HEK293 (cell line): ENCODE measurements at regions not wholly inside any gene's neighbourhood (a gene's known extent, or its start where the extent isn't known, plus 50 kb on each side); places are given as distances from the start of the nearest gene placed in this dataset.
A peak's percentile ranks its signal among the peaks of the same experiment; 100 is the strongest.

Experiments
- CTCF ChIA-PET: fragments of 350-600 bp; formaldehyde crosslinking; extraction: SDS; loops from one replicate; lab custom pipeline; 2021; ENCODE audit warnings: antibody characterized with exemption; lab: Yijun Ruan, JAX
- POLR2A ChIA-PET: fragments of 300-600 bp; formaldehyde crosslinking; extraction: SDS; loops from one replicate; lab custom pipeline; 2020; ENCODE audit warnings: antibody characterized with exemption, inconsistent platforms; lab: Yijun Ruan, JAX
- H3K27ac ChIP-seq: fragments of 200-500 bp; sonication (Bioruptor generic); 2 replicates; pipeline ENCODE4 v1.5.1; 2014; ENCODE audit warnings: low read depth, low read length, control low read depth, inconsistent platforms; ENCODE audit errors: extremely low read depth
- H3K36me3 ChIP-seq, 2 experiments: fragments of 200-500 bp in 1 of 2; sonication (Bioruptor generic) in 1 of 2; 1 replicate in 1 of 2; 2 replicates in 1 of 2; pipeline ENCODE4 v1.5.1; 2014 to 2017; ENCODE audit warnings: inconsistent platforms in 2 of 2, low read length in 2 of 2; ENCODE audit not compliant: control insufficient read depth in 2 of 2, insufficient read depth in 1 of 2
- H3K4me1 ChIP-seq: fragments of 200-500 bp; sonication (Bioruptor generic); 2 replicates; pipeline ENCODE4 v1.5.1; 2014; ENCODE audit warnings: mild to moderate bottlenecking, low read length, inconsistent platforms; ENCODE audit not compliant: control insufficient read depth, insufficient read depth
- H3K4me3 ChIP-seq: 2 replicates; pipeline ENCODE4 v1.5.1; 2011; ENCODE audit warnings: low read depth, mild to moderate bottlenecking, control low read depth, low read length, moderate library complexity
- H3K9me3 ChIP-seq: fragments of 200-500 bp; sonication (Bioruptor generic); 2 replicates; pipeline ENCODE4 v1.5.1; 2014; ENCODE audit warnings: low read depth, low read length, inconsistent platforms; ENCODE audit not compliant: control insufficient read depth, insufficient read depth
- BCL11B ChIP-seq: fragments of 450-650 bp; formaldehyde crosslinking; IDR thresholded peaks from 2 replicates; pipeline ENCODE4 v1.5.1; 2016; ENCODE audit warnings: low read depth, missing biosample characterization, missing genetic modification characterization
- BCL6B ChIP-seq: fragments of 450-650 bp; formaldehyde crosslinking; IDR thresholded peaks from 2 replicates; pipeline ENCODE4 v1.5.1; 2017; ENCODE audit warnings: missing biosample characterization, missing genetic modification characterization
- CTCF ChIP-seq: fragments of 450-650 bp; formaldehyde crosslinking; IDR thresholded peaks from 2 replicates; pipeline ENCODE4 v1.5.1; 2016; ENCODE audit warnings: missing biosample characterization, missing genetic modification characterization
- FEZF1 ChIP-seq: fragments of 450-650 bp; formaldehyde crosslinking; IDR thresholded peaks from 2 replicates; pipeline ENCODE4 v1.5.1; 2016; ENCODE audit warnings: missing biosample characterization, missing genetic modification characterization
- GFI1B ChIP-seq: fragments of 450-650 bp; formaldehyde crosslinking; IDR thresholded peaks from 2 replicates; pipeline ENCODE4 v1.5.1; 2016; ENCODE audit warnings: missing biosample characterization, missing genetic modification characterization
- GLIS1 ChIP-seq: fragments of 450-650 bp; formaldehyde crosslinking; IDR thresholded peaks from 2 replicates; pipeline ENCODE4 v1.5.1; 2016; ENCODE audit warnings: missing biosample characterization, missing genetic modification characterization
- MYNN ChIP-seq: fragments of 450-650 bp; formaldehyde crosslinking; IDR thresholded peaks from 2 replicates; pipeline ENCODE4 v1.5.1; 2016; ENCODE audit warnings: missing biosample characterization, missing genetic modification characterization, borderline replicate concordance
- PATZ1 ChIP-seq: fragments of 450-650 bp; formaldehyde crosslinking; IDR thresholded peaks from 2 replicates; pipeline ENCODE4 v1.5.1; 2016; ENCODE audit warnings: missing biosample characterization, missing genetic modification characterization
- REST ChIP-seq: fragments of 450-650 bp; formaldehyde crosslinking; IDR thresholded peaks from 2 replicates; pipeline ENCODE4 v1.5.1; 2016; ENCODE audit warnings: missing biosample characterization, missing genetic modification characterization
- SP2 ChIP-seq: fragments of 450-650 bp; formaldehyde crosslinking; IDR thresholded peaks from 2 replicates; pipeline ENCODE4 v1.5.1; 2016; ENCODE audit warnings: missing biosample characterization, missing genetic modification characterization
- ZNF148 ChIP-seq: fragments of 450-650 bp; formaldehyde crosslinking; IDR thresholded peaks from 2 replicates; pipeline ENCODE4 v1.5.0; 2017; ENCODE audit warnings: missing biosample characterization, missing genetic modification characterization, borderline replicate concordance
- ZNF211 ChIP-seq: fragments of 450-650 bp; formaldehyde crosslinking; IDR thresholded peaks from 2 replicates; pipeline ENCODE4 v1.5.1; 2016; ENCODE audit warnings: low read depth, missing biosample characterization, missing genetic modification characterization
- ZNF221 ChIP-seq: fragments of 450-650 bp; formaldehyde crosslinking; IDR thresholded peaks from 2 replicates; pipeline ENCODE4 v1.5.1; 2017; ENCODE audit warnings: missing biosample characterization, missing genetic modification characterization, borderline replicate concordance
- ZNF23 ChIP-seq: fragments of 450-650 bp; formaldehyde crosslinking; IDR thresholded peaks from 2 replicates; pipeline ENCODE4 v1.5.1; 2016; ENCODE audit warnings: missing biosample characterization, missing genetic modification characterization, borderline replicate concordance
- ZNF266 ChIP-seq: fragments of 450-650 bp; formaldehyde crosslinking; IDR thresholded peaks from 2 replicates; pipeline ENCODE4 v1.5.1; 2016; ENCODE audit warnings: missing biosample characterization, missing genetic modification characterization, low read depth
- ZNF311 ChIP-seq: fragments of 450-650 bp; formaldehyde crosslinking; IDR thresholded peaks from 2 replicates; pipeline ENCODE4 v1.5.1; 2017; ENCODE audit warnings: missing biosample characterization, missing genetic modification characterization, borderline replicate concordance
- ZNF324 ChIP-seq: fragments of 450-650 bp; formaldehyde crosslinking; IDR thresholded peaks from 2 replicates; pipeline ENCODE4 v1.5.1; 2016; ENCODE audit warnings: missing biosample characterization, missing genetic modification characterization
- ZNF394 ChIP-seq: fragments of 450-650 bp; formaldehyde crosslinking; IDR thresholded peaks from 2 replicates; pipeline ENCODE4 v1.5.1; 2016; ENCODE audit warnings: missing biosample characterization, missing genetic modification characterization, mild to moderate bottlenecking, moderate library complexity, borderline replicate concordance
- ZNF514 ChIP-seq: fragments of 450-650 bp; formaldehyde crosslinking; IDR thresholded peaks from 2 replicates; pipeline ENCODE4 v1.5.1; 2016; ENCODE audit warnings: missing biosample characterization, missing genetic modification characterization
- ZNF558 ChIP-seq: fragments of 450-650 bp; formaldehyde crosslinking; IDR thresholded peaks from 2 replicates; pipeline ENCODE4 v1.5.1; 2016; ENCODE audit warnings: missing biosample characterization, missing genetic modification characterization
- ZNF621 ChIP-seq: fragments of 450-650 bp; formaldehyde crosslinking; IDR thresholded peaks from 2 replicates; pipeline ENCODE4 v1.5.1; 2017; ENCODE audit warnings: missing biosample characterization, missing genetic modification characterization
- ZNF658 ChIP-seq: fragments of 450-650 bp; formaldehyde crosslinking; IDR thresholded peaks from 2 replicates; pipeline ENCODE4; 2016; ENCODE audit warnings: missing biosample characterization, missing genetic modification characterization
- ZNF837 ChIP-seq: fragments of 450-650 bp; formaldehyde crosslinking; IDR thresholded peaks from 2 replicates; pipeline ENCODE4 v1.5.1; 2016; ENCODE audit warnings: missing biosample characterization, missing genetic modification characterization

GRCh38 chr1:219066098-219066497, 107.6 kb upstream of the LYPLAL1 start (continued):
- peak; percentile 79 for TF ChIP-seq REST (tag by site-specific recombination)

GRCh38 chr1:219066631-219067349, 106.9 kb upstream of the LYPLAL1 start:
- ChIA-PET CTCF (interaction anchor here (0.5 to 1.9 kb wide), 18 partner anchors 10 to 737 kb away, joined by 3 to 8 read pairs (median 4); no protein-coding TSS in a partner anchor), POLR2A (no interaction called here)
- no peaks in the 10 kb centered on the region for H3K4me1 ChIP-seq
- no peak overlapping the region for H3K27ac ChIP-seq
- H3K9me3 ChIP-seq: no peaks in the 10 kb centered on the region
- H3K36me3 ChIP-seq: no peaks in the 10 kb centered on the region
- TF ChIP-seq ZNF221 (no peak), ZNF211 (tag by site-specific recombination) (no peak), ZNF148 (tag by site-specific recombination) (no peak), ZNF658 (no peak), SP2 (tag by site-specific recombination) (no peak), ZNF311 (tag by site-specific recombination) (no peak), ZNF837 (tag by site-specific recombination) (no peak), MYNN (tag by site-specific recombination) (no peak), GFI1B (tag by site-specific recombination) (no peak), BCL11B (tag by site-specific recombination) (no peak), ZNF23 (tag by site-specific recombination) (no peak), PATZ1 (tag by site-specific recombination) (no peak), ZNF514 (tag by site-specific recombination) (no peak)
- H3K4me3 ChIP-seq: no peak overlapping the region

GRCh38 chr1:219067350-219067712, 106.3 kb upstream of the LYPLAL1 start:
- Histone ChIP-seq H3K9me3 (no peaks in the 10 kb centered on the region), H3K27ac (no peak overlapping the region), H3K4me3 (no peak overlapping the region), H3K4me1 (no peaks in the 10 kb centered on the region), H3K36me3 (no peaks in the 10 kb centered on the region)
- ChIA-PET POLR2A (no interaction called here), CTCF (interaction anchor here (0.6 to 1.9 kb wide), 13 partner anchors 32 to 738 kb away, joined by 3 to 8 read pairs (median 3); no protein-coding TSS in a partner anchor)
- no peak for TF ChIP-seq BCL6B (tag by site-specific recombination)
- TF ChIP-seq ZNF324: no peak
- no peak for TF ChIP-seq CTCF (tag by site-specific recombination)
- TF ChIP-seq GLIS1 (tag by site-specific recombination): no peak
- no peak for TF ChIP-seq ZNF266 (tag by site-specific recombination)
- TF ChIP-seq ZNF558 (tag by site-specific recombination): no peak
- TF ChIP-seq FEZF1 (tag by site-specific recombination): no peak
- TF ChIP-seq ZNF394: no peak
- no peak for TF ChIP-seq ZNF621
